A549 (cell line): ENCODE measurements at regions not wholly inside any gene's neighbourhood (a gene's known extent, or its start where the extent isn't known, plus 50 kb on each side); places are given as distances from the start of the nearest gene placed in this dataset.

Source experiments
- CEBPB ChIP-seq, 2 experiments: fragments of >200 bp in 1 of 2; sonication (Bioruptor Twin) in 1 of 2; formaldehyde crosslinking in 1 of 2; IDR thresholded peaks; 2 replicates each; pipeline ENCODE4 v1.6.1; 2012 to 2016
- CHD4 ChIP-seq: fragments of 200-600 bp; sonication (generic); IDR thresholded peaks from 2 replicates; pipeline ENCODE4 v1.6.1; 2016; ENCODE audit warnings: antibody characterized with exemption, mild to moderate bottlenecking, borderline replicate concordance
- POLR2A ChIP-seq: IDR thresholded peaks from 2 replicates; pipeline ENCODE4 v1.6.1; 2012; ENCODE audit warnings: mild to moderate bottlenecking, low read length
- TF ChIP-seq, protein P1 (sequence below): fragments of >200 bp; sonication (Bioruptor Twin); formaldehyde crosslinking; IDR thresholded peaks from 3 replicates; pipeline ENCODE4 v1.5.1; 2016

DNA sequence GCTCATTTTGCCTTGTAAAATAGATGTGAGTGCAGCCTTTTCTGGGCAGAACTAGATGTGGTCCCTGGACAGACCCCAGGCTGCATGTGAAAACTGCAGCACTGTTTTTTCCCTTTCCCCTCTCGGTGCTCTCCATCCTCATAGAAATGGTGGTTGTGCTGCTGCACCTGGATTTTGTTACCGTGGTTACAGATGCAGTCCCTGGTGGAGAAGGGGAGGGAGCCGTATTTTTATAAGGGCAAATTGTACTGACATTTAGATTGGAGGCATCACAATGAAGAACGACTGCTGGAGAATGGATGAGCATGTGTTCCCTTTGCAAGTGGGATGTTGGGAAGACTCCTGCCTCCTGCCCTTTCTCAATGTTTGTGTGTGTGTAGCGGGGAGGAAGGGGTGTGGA is 469.9 kb downstream of the CCSER2 start:
- TF ChIP-seq CEBPB (IDR thresholded peaks at IDR 0.05): no peak
- no peak for TF ChIP-seq CHD4
- TF ChIP-seq, protein P1, sequence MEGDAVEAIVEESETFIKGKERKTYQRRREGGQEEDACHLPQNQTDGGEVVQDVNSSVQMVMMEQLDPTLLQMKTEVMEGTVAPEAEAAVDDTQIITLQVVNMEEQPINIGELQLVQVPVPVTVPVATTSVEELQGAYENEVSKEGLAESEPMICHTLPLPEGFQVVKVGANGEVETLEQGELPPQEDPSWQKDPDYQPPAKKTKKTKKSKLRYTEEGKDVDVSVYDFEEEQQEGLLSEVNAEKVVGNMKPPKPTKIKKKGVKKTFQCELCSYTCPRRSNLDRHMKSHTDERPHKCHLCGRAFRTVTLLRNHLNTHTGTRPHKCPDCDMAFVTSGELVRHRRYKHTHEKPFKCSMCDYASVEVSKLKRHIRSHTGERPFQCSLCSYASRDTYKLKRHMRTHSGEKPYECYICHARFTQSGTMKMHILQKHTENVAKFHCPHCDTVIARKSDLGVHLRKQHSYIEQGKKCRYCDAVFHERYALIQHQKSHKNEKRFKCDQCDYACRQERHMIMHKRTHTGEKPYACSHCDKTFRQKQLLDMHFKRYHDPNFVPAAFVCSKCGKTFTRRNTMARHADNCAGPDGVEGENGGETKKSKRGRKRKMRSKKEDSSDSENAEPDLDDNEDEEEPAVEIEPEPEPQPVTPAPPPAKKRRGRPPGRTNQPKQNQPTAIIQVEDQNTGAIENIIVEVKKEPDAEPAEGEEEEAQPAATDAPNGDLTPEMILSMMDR: no peak
- TF ChIP-seq POLR2A: no peak
